ENCODE measurements at regions not wholly inside any gene's neighbourhood (a gene's known extent, or its start where the extent isn't known, plus 50 kb on each side); places are given as distances from the start of the nearest gene placed in this dataset.

GRCh38 chr11:103661185-103661584 lies 375.3 kb upstream of the DDI1 start:
- intact Hi-C loops (cut with micrococcal nuclease; ENCODE audit: unreplicated experiment): no loop called here
- Histone ChIP-seq H3K27ac (ENCODE audit: extremely low read length, insufficient read depth, low read length) (no peak overlapping the region), H2AFZ (ENCODE audit: low read length) (no peak overlapping the region), H3K9ac (ENCODE audit: insufficient read depth, low read depth, low read length) (no peak overlapping the region), H3K27me3 (ENCODE audit: control insufficient read depth in 1 of 2, insufficient read depth in 2 of 2, low read length in 2 of 2) (no peaks in the 10 kb centered on the region), H3K4me3 (replicated peaks in 1 of 3; ENCODE audit: insufficient read depth in 1 of 3, low read depth in 2 of 3, low read length in 3 of 3) (no peak overlapping the region), H3K9me3 (ENCODE audit: low read length) (no peaks in the 10 kb centered on the region), H3K36me3 (replicated peaks in 1 of 2; ENCODE audit: control insufficient read depth in 1 of 2, insufficient read depth in 2 of 2, low read length in 2 of 2) (no peaks in the 10 kb centered on the region), H3K4me2 (ENCODE audit: low read depth, low read length) (no peak overlapping the region), H4K20me1 (ENCODE audit: insufficient read depth, low read length) (no peaks in the 10 kb centered on the region), H3K79me2 (ENCODE audit: insufficient read depth, low read length) (no peaks in the 10 kb centered on the region), H3K4me1 (ENCODE audit: insufficient read depth, low read length) (no peaks in the 10 kb centered on the region)
- BruUV-seq (replicated peaks): no TSS peak
- DNase-seq (ENCODE audit: low spot score) (no peak), ATAC-seq (no peak), FAIRE-seq (no peak)
- CTCF ChIA-PET (ENCODE audit: low intra/inter-chr PET ratio, low total read pairs): no interaction called here
- TF ChIP-seq GZF1 (CRISPR knock-in tag; IDR thresholded peaks at IDR 0.05): no peak
- no peak for TF ChIP-seq ZNF567 (CRISPR knock-in tag; IDR thresholded peaks at IDR 0.05; ENCODE audit: borderline replicate concordance)
- no peak for TF ChIP-seq NFKB2 (CRISPR knock-in tag; IDR thresholded peaks at IDR 0.05; ENCODE audit: borderline replicate concordance)
- TF ChIP-seq CREM (IDR thresholded peaks at IDR 0.05): no peak
- no peak for TF ChIP-seq CREM (CRISPR knock-in tag; IDR thresholded peaks at IDR 0.05)
- no peak for TF ChIP-seq HNF4A (CRISPR knock-in tag; IDR thresholded peaks at IDR 0.05)
- TF ChIP-seq JUND (CRISPR knock-in tag; IDR thresholded peaks at IDR 0.05): no peak
- TF ChIP-seq ZMYM3 (CRISPR knock-in tag; IDR thresholded peaks at IDR 0.05): no peak
- TF ChIP-seq ZKSCAN1 (IDR thresholded peaks at IDR 0.05; ENCODE audit: low read length): no peak
- no peak for TF ChIP-seq NR1H2 (CRISPR knock-in tag; IDR thresholded peaks at IDR 0.05; ENCODE audit: borderline replicate concordance, low read depth)
- no peak for TF ChIP-seq KAT7 (CRISPR knock-in tag; IDR thresholded peaks at IDR 0.05; ENCODE audit: borderline replicate concordance)
- no peak for TF ChIP-seq ZFP1 (CRISPR knock-in tag; IDR thresholded peaks at IDR 0.05)
- no peak for TF ChIP-seq ATF1 (CRISPR knock-in tag; IDR thresholded peaks at IDR 0.05)
- TF ChIP-seq ZNF850 (CRISPR knock-in tag; conservative IDR thresholded peaks at IDR 0.05): no peak
- no peak for TF ChIP-seq ZNF563 (CRISPR knock-in tag; IDR thresholded peaks at IDR 0.05)
- no peak for TF ChIP-seq ZSCAN30 (CRISPR knock-in tag; IDR thresholded peaks at IDR 0.05)
- TF ChIP-seq ARID3A (IDR thresholded peaks at IDR 0.05; ENCODE audit: low read depth, low read length): no peak
- TF ChIP-seq SMAD9 (CRISPR knock-in tag; IDR thresholded peaks at IDR 0.05): no peak
- TF ChIP-seq ZNF777 (CRISPR knock-in tag; IDR thresholded peaks at IDR 0.05): no peak
- in situ Hi-C loops (cut with HindIII; ENCODE audit: extremely low pct_ligation_motif_present, low pct_unique_long_range_greater_than_20kb): no loop called here
- POLR2A ChIA-PET: no interaction called here

All from HepG2 (cell line).